K562 (cell line): ENCODE measurements at regions not wholly inside any gene's neighbourhood (a gene's known extent, or its start where the extent isn't known, plus 50 kb on each side); places are given as distances from the start of the nearest gene placed in this dataset.

Source experiments
- ATAC-seq: fragments of 200-7000 bp; cut with Tn5 transposase; 3 replicates; pipeline ENCODE4 v1.9.1; 2020; ENCODE audit warnings: moderate library complexity
- BruUV-seq: library from RNA; stranded (reverse); fragments of 400-500 nt; replicated peaks from 2 replicates; lab custom pipeline; 2021; lab: Mats Ljungman, UMichigan
- CTCF ChIA-PET: fragments of 300-600 bp; formaldehyde crosslinking; extraction: SDS; loops from one replicate; lab custom pipeline; 2021; ENCODE audit warnings: low intra/inter-chr PET ratio; lab: Yijun Ruan, JAX
- POLR2A ChIA-PET: fragments of 300-600, 350-650 bp; sonication (Branson Sonifier 250); formaldehyde crosslinking; extraction: SDS; loops from one replicate; lab custom pipeline; 2021; ENCODE audit warnings: antibody characterized with exemption, inconsistent platforms; lab: Yijun Ruan, JAX
- DNase-seq, 4 experiments: peaks; one replicate each; pipeline versions ENCODE4 v3.0.0 to v3.0.0-alpha.2; 2011 to 2018; ENCODE audit warnings: low spot score in 3 of 4, mixed read lengths in 3 of 4; ENCODE audit errors: extremely low read depth in 1 of 4
- FAIRE-seq: peaks from 2 replicates; lab custom pipeline; 2011; peaks lifted over from hg19 to GRCh38; lab: Jason Lieb, UNC
- H2AFZ ChIP-seq: 2 replicates; pipeline ENCODE4 v1.6.0; 2011; ENCODE audit warnings: low read depth, low read length, control low read depth, inconsistent platforms
- H3K27ac ChIP-seq: fragments of 200-600 bp; 3 replicates; pipeline ENCODE4 v1.8.0; 2011; ENCODE audit warnings: low read depth, mild to moderate bottlenecking, control low read depth, inconsistent platforms, low read length, moderate library complexity, mixed read lengths; ENCODE audit errors: extremely low read depth
- H3K27me3 ChIP-seq, 2 experiments: fragments of 300-600 bp in 1 of 2; 2 replicates in 1 of 2; 3 replicates in 1 of 2; pipeline versions ENCODE4 v1.6.0 to v1.8.0; 2011; ENCODE audit warnings: inconsistent platforms in 2 of 2, low read length in 2 of 2, mild to moderate bottlenecking in 1 of 2, mixed read lengths in 1 of 2, moderate library complexity in 1 of 2; ENCODE audit not compliant: control insufficient read depth in 2 of 2, insufficient read depth in 2 of 2
- H3K36me3 ChIP-seq: fragments of 300-600 bp; 3 replicates; pipeline ENCODE4 v1.8.0; 2011; ENCODE audit warnings: mild to moderate bottlenecking, low read length, inconsistent platforms; ENCODE audit not compliant: control insufficient read depth, insufficient read depth
- H3K4me1 ChIP-seq, 2 experiments: fragments of 200-600 bp in 1 of 2; replicated peaks in 1 of 2; 2 replicates in 1 of 2; 3 replicates in 1 of 2; pipeline versions ENCODE4 v1.5.1 to v1.8.0; 2011; ENCODE audit warnings: inconsistent platforms in 2 of 2, low read length in 2 of 2, mild to moderate bottlenecking in 1 of 2, mixed read lengths in 1 of 2, moderate library complexity in 1 of 2; ENCODE audit not compliant: control insufficient read depth in 2 of 2, insufficient read depth in 2 of 2
- H3K4me2 ChIP-seq: 2 replicates; pipeline ENCODE4 v1.6.1; 2011; ENCODE audit warnings: low read length, control low read depth, inconsistent platforms, mixed read lengths; ENCODE audit not compliant: insufficient read depth
- H3K4me3 ChIP-seq: fragments of 200-600 bp; sonication (generic), shearing (Covaris generic); 2 replicates; pipeline ENCODE4 v1.5.1; 2016; ENCODE audit warnings: control low read depth, inconsistent platforms
- H3K79me2 ChIP-seq: fragments of 200-600 bp; 3 replicates; pipeline ENCODE4 v1.8.0; 2011; ENCODE audit warnings: low read length, inconsistent platforms; ENCODE audit not compliant: control insufficient read depth, insufficient read depth
- H3K9ac ChIP-seq, 2 experiments: 2 replicates each; pipeline versions ENCODE4 v1.6.0 to v1.6.1; 2011; ENCODE audit warnings: low read depth in 2 of 2, low read length in 2 of 2, control low read depth in 1 of 2, inconsistent platforms in 1 of 2, mild to moderate bottlenecking in 1 of 2, mixed read lengths in 1 of 2; ENCODE audit not compliant: insufficient read depth in 1 of 2
- H3K9me1 ChIP-seq: one replicate; pipeline ENCODE4 v1.6.0; 2011; ENCODE audit warnings: inconsistent platforms, mild to moderate bottlenecking, low read length, moderate library complexity; ENCODE audit not compliant: control insufficient read depth, insufficient read depth
- H3K9me3 ChIP-seq: replicated peaks from 2 replicates; pipeline ENCODE4 v1.5.1; 2011; ENCODE audit warnings: low read depth, low read length, inconsistent platforms; ENCODE audit not compliant: control insufficient read depth, insufficient read depth
- H4K20me1 ChIP-seq: replicated peaks from 2 replicates; pipeline ENCODE4 v1.6.1; 2011; ENCODE audit warnings: low read length, inconsistent platforms, mixed read lengths; ENCODE audit not compliant: control insufficient read depth, insufficient read depth
- ATF7 ChIP-seq: fragments of 450-650 bp; IDR thresholded peaks from 2 replicates; pipeline ENCODE4 v1.7.1; 2014; ENCODE audit warnings: mild to moderate bottlenecking, moderate library complexity
- CTBP1 ChIP-seq: fragments of 450-650 bp; IDR thresholded peaks from 2 replicates; pipeline ENCODE4 v1.6.1; 2016; ENCODE audit warnings: borderline replicate concordance
- E2F1 ChIP-seq: sonication (generic); formaldehyde crosslinking; IDR thresholded peaks from 2 replicates; pipeline ENCODE4 v1.8.1; 2023; ENCODE audit warnings: mild to moderate bottlenecking, missing genetic modification reagents, moderate library complexity
- HEY1 ChIP-seq: fragments of 250-450 bp; sonication (Bioruptor Pico); IDR thresholded peaks from 2 replicates; pipeline ENCODE4 v1.5.0; 2020; ENCODE audit warnings: mild to moderate bottlenecking, moderate library complexity, borderline replicate concordance
- JUND ChIP-seq, 2 experiments: IDR thresholded peaks; 2 replicates in 1 of 2; 3 replicates in 1 of 2; pipeline ENCODE4 v1.6.1; 2011; ENCODE audit warnings: borderline replicate concordance in 2 of 2, low read depth in 2 of 2, low read length in 2 of 2, improper control_type of control experiment in 1 of 2, missing biosample characterization in 1 of 2, missing genetic modification characterization in 1 of 2, missing genetic modification reagents in 1 of 2
- KDM2B ChIP-seq: fragments of 250-450 bp; sonication (Bioruptor Pico); IDR thresholded peaks from 2 replicates; pipeline ENCODE4 v1.8.0; 2021; ENCODE audit warnings: mild to moderate bottlenecking, moderate library complexity
- POU5F1 ChIP-seq: fragments of 150-350 bp; IDR thresholded peaks from 2 replicates; pipeline ENCODE4 v1.6.1; 2014; ENCODE audit warnings: borderline replicate concordance, low read length, low read depth, mild to moderate bottlenecking; ENCODE audit not compliant: partially characterized antibody
- SREBF1 ChIP-seq: fragments of 150-350 bp; IDR thresholded peaks from 2 replicates; pipeline ENCODE4 v1.6.1; 2014; ENCODE audit warnings: antibody characterized with exemption, low read depth, low read length, borderline replicate concordance
- TBP ChIP-seq: optimal IDR thresholded peaks from 2 replicates; pipeline ENCODE3; 2011; ENCODE audit warnings: low read depth, low read length, improper control_type of control experiment
- ZFP36 ChIP-seq: fragments of 150-350 bp; IDR thresholded peaks from 2 replicates; pipeline ENCODE4 v1.6.1; 2018; ENCODE audit warnings: low read length, low read depth; ENCODE audit not compliant: partially characterized antibody
- ZNF197 ChIP-seq: fragments of 200-800 bp; sonication (Bioruptor generic); IDR thresholded peaks from 2 replicates; pipeline ENCODE4 v1.6.1; 2016; ENCODE audit warnings: low read depth, missing genetic modification characterization, missing compliant biosample characterization
- ZNF347 ChIP-seq: fragments of 450-650 bp; formaldehyde crosslinking; IDR thresholded peaks from 2 replicates; pipeline ENCODE4 v1.4.0; 2020; ENCODE audit warnings: low read depth, mild to moderate bottlenecking, moderate library complexity
- WGBS: fragments of 100-300 bp; shearing (Covaris generic); methylation state at CpG from one replicate; pipeline ENCODE4 v1.1.6; 2016; ENCODE audit warnings: low coverage, mixed read lengths; ENCODE audit not compliant: insufficient coverage; ENCODE audit errors: missing lambda C conversion rate; 5-methylcytosine and 5-hydroxymethylcytosine counted together
- in situ Hi-C: fragments of 300-500 bp; cut with MboI; formaldehyde crosslinking; loops from 4 replicates; pipeline ENCODE4 v1.15.0; 2018; ENCODE audit warnings: inconsistent platforms, mixed read lengths
- intact Hi-C: fragments of 100-400 bp; cut with micrococcal nuclease; formaldehyde crosslinking; loops from 2 replicates; pipeline ENCODE4 v1.14.2; 2022
- TF ChIP-seq, protein P1 (sequence below): fragments of 450-650 bp; formaldehyde crosslinking; IDR thresholded peaks from 2 replicates; pipeline ENCODE4 v1.4.0; 2020; ENCODE audit warnings: mild to moderate bottlenecking

DNA sequence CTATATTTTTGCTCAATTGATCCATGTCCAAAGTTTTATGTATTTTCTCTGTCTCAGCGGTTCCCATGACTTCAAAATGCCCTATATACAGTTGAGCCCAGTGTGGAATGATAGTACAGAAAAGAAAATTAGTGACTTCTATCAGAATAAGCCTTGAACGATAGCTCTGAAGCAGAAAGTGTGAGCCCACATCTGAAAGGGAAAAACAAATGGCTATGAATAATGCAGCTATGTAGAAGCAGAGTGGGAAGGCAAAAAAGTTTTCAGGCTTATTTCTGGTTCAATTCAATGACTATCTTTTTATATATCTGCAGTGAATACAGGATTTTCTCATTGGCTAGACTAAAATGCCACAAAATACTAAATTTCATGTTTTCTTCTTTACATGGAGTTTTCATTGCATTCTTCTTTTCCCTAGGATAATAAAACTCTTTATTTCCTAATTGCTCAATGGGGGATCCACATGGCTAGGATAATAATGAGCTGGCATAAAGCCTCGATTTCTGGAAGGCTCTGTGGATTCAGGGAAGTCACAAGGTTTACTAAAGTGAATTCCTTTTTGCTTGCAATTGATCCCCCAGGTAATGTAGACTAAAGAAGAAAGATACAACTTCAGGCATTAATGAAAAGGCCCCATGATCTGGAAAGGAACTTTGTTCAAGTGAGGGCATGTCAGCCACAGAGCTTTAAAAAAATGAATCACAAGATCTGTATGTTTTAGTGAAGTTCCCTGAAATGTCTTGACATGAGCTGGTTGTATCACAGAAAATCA, 377.0 kb upstream of the RIOK2 start:
- 0% methylated on average over 3 of the region's 3 CpGs for WGBS
- CTCF ChIA-PET = interaction anchor here (0.6 kb wide), 1 partner anchor 965 kb away, joined by 3 read pairs; no protein-coding TSS in a partner anchor
- no peak for ATAC-seq

More for the DNA sequence above, 377.0 kb upstream of the RIOK2 start:
- Histone ChIP-seq H3K27ac (no peak overlapping the region), H3K36me3 (no peaks in the 10 kb centered on the region), H4K20me1 (no peaks in the 10 kb centered on the region), H3K9me1 (no peaks in the 10 kb centered on the region), H3K9ac (no peak overlapping the region), H3K4me1 (no peaks in the 10 kb centered on the region), H3K27me3 (no peaks in the 10 kb centered on the region), H3K4me3 (no peak overlapping the region), H2AFZ (no peak overlapping the region), H3K79me2 (no peaks in the 10 kb centered on the region), H3K4me2 (no peak overlapping the region), H3K9me3 (no peaks in the 10 kb centered on the region)
- in situ Hi-C loops (no loop called here), intact Hi-C loops (no loop called here)
- TF ChIP-seq E2F1 (CRISPR knock-in tag) = no peak
- TF ChIP-seq KDM2B = no peak
- no peak for TF ChIP-seq HEY1 (CRISPR knock-in tag)
- no peak for TF ChIP-seq ZFP36
- TF ChIP-seq TBP = no peak
- TF ChIP-seq SREBF1 = no peak
- no peak for TF ChIP-seq CTBP1
- TF ChIP-seq ZNF197 (CRISPR knock-in tag) = no peak
- no peak for TF ChIP-seq ZNF347
- TF ChIP-seq, protein P1, sequence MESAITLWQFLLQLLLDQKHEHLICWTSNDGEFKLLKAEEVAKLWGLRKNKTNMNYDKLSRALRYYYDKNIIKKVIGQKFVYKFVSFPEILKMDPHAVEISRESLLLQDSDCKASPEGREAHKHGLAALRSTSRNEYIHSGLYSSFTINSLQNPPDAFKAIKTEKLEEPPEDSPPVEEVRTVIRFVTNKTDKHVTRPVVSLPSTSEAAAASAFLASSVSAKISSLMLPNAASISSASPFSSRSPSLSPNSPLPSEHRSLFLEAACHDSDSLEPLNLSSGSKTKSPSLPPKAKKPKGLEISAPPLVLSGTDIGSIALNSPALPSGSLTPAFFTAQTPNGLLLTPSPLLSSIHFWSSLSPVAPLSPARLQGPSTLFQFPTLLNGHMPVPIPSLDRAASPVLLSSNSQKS (CRISPR knock-in tag) = no peak
- TF ChIP-seq ATF7 = no peak
- no peak for TF ChIP-seq POU5F1
- TF ChIP-seq JUND (IDR thresholded peaks at IDR 0.05; ENCODE audit: borderline replicate concordance, low read depth, low read length) = no peak
- no peak for TF ChIP-seq JUND (tag; IDR thresholded peaks at IDR 0.05; ENCODE audit: borderline replicate concordance, low read depth, low read length)
- POLR2A ChIA-PET = no interaction called here
- FAIRE-seq (no peak), DNase-seq (no peak)
- no TSS peak for BruUV-seq
